CD14-positive monocyte (primary cell): ENCODE measurements at regions not wholly inside any gene's neighbourhood (a gene's known extent, or its start where the extent isn't known, plus 50 kb on each side); places are given as distances from the start of the nearest gene placed in this dataset.

ENCODE experiments used
- DNase-seq, 3 donors: peaks; one replicate each; pipeline ENCODE4 v3.0.0-alpha.2; 2011 to 2022
- H2AFZ ChIP-seq: 2 replicates; pipeline ENCODE4 v1.6.0; 2012; ENCODE audit warnings: mild to moderate bottlenecking, low read depth, low read length, inconsistent platforms; ENCODE audit not compliant: insufficient read depth, poor library complexity, severe bottlenecking
- H3K27ac ChIP-seq, 2 donors: 1 replicate in 1 of 2; 2 replicates in 1 of 2; pipeline ENCODE4 v1.5.1; 2012 to 2013; ENCODE audit warnings: low read length in 2 of 2, control low read depth in 1 of 2, inconsistent platforms in 1 of 2, low read depth in 1 of 2, mild to moderate bottlenecking in 1 of 2
- H3K27me3 ChIP-seq, 2 donors: one replicate each; pipeline versions ENCODE4 v1.6.0 to v1.6.1; 2011 to 2013; ENCODE audit warnings: low read length in 2 of 2; ENCODE audit not compliant: control insufficient read depth in 2 of 2, insufficient read depth in 2 of 2
- H3K36me3 ChIP-seq, 2 donors: replicated peaks in 1 of 2; 1 replicate in 1 of 2; 2 replicates in 1 of 2; pipeline versions ENCODE4 v1.5.1 to v1.6.1; 2012 to 2013; ENCODE audit warnings: low read length in 2 of 2, control low read depth in 1 of 2, inconsistent platforms in 1 of 2, mild to moderate bottlenecking in 1 of 2; ENCODE audit not compliant: insufficient read depth in 2 of 2, control insufficient read depth in 1 of 2
- H3K4me1 ChIP-seq, 2 donors: 1 replicate in 1 of 2; 2 replicates in 1 of 2; pipeline versions ENCODE4 v1.5.1 to v1.6.1; 2012 to 2013; ENCODE audit warnings: low read length in 2 of 2, control low read depth in 1 of 2, inconsistent platforms in 1 of 2, mild to moderate bottlenecking in 1 of 2, moderate library complexity in 1 of 2; ENCODE audit not compliant: insufficient read depth in 2 of 2, control insufficient read depth in 1 of 2
- H3K4me2 ChIP-seq: replicated peaks from 2 replicates; pipeline ENCODE3; 2012; ENCODE audit warnings: low read length, moderate library complexity, mild to moderate bottlenecking; ENCODE audit not compliant: poor library complexity, severe bottlenecking; ENCODE audit errors: extremely low read depth
- H3K4me3 ChIP-seq, 3 experiments: fragments of 200-600 bp in 1 of 3; sonication (generic) in 1 of 3; replicated peaks in 1 of 3; 1 replicate in 2 of 3; 2 replicates in 1 of 3; pipeline ENCODE4 v1.5.1; 2011 to 2013; ENCODE audit warnings: low read length in 3 of 3, mild to moderate bottlenecking in 3 of 3, control low read depth in 2 of 3, low read depth in 2 of 3, inconsistent platforms in 1 of 3, moderate library complexity in 1 of 3
- H3K79me2 ChIP-seq: 2 replicates; pipeline ENCODE4 v1.6.0; 2012; ENCODE audit warnings: mild to moderate bottlenecking, control low read depth, inconsistent platforms, low read length, moderate library complexity; ENCODE audit not compliant: insufficient read depth
- H3K9ac ChIP-seq: 2 replicates; pipeline ENCODE4 v1.6.0; 2017; ENCODE audit warnings: low read length, mild to moderate bottlenecking; ENCODE audit not compliant: insufficient read depth, poor library complexity, severe bottlenecking
- H3K9me3 ChIP-seq, 2 donors: replicated peaks in 1 of 2; 1 replicate in 1 of 2; 2 replicates in 1 of 2; pipeline versions ENCODE4 v1.5.1 to v1.6.1; 2012 to 2013; ENCODE audit warnings: low read length in 2 of 2, control low read depth in 1 of 2; ENCODE audit not compliant: control insufficient read depth in 1 of 2, insufficient read depth in 1 of 2
- H4K20me1 ChIP-seq: 2 replicates; pipeline ENCODE4 v1.6.0; 2012; ENCODE audit warnings: mild to moderate bottlenecking, low read length, control low read depth, moderate library complexity; ENCODE audit not compliant: insufficient read depth
- H3K27ac Mint-ChIP-seq, 7 donors: one replicate each; pipeline ENCODE4 v1.8.0; 2020; ENCODE audit warnings: mild to moderate bottlenecking in 7 of 7, mixed read lengths in 7 of 7, moderate library complexity in 6 of 7, inconsistent platforms in 2 of 7
- H3K27me3 Mint-ChIP-seq, 3 donors: one replicate each; pipeline ENCODE4 v1.8.0; 2021 to 2022; ENCODE audit warnings: low read depth in 3 of 3, mild to moderate bottlenecking in 3 of 3, mixed read lengths in 3 of 3, moderate library complexity in 3 of 3, inconsistent platforms in 1 of 3
- H3K36me3 Mint-ChIP-seq, 2 donors: one replicate each; pipeline ENCODE4 v1.8.0; 2020; ENCODE audit warnings: mixed read lengths in 2 of 2, inconsistent platforms in 1 of 2, mild to moderate bottlenecking in 1 of 2
- H3K4me1 Mint-ChIP-seq: one replicate; pipeline ENCODE4 v1.8.0; 2020; ENCODE audit warnings: mild to moderate bottlenecking, mixed read lengths
- H3K4me3 Mint-ChIP-seq, 2 donors: one replicate each; pipeline ENCODE4 v1.8.0; 2020; ENCODE audit warnings: mild to moderate bottlenecking in 2 of 2, mixed read lengths in 2 of 2, moderate library complexity in 1 of 2
- H3K9me3 Mint-ChIP-seq, 7 donors: one replicate each; pipeline ENCODE4 v1.8.0; 2020 to 2022; ENCODE audit warnings: mixed read lengths in 7 of 7, mild to moderate bottlenecking in 6 of 7, moderate library complexity in 6 of 7, inconsistent platforms in 2 of 7
- CTCF ChIP-seq: fragments of 200-600 bp; IDR thresholded peaks from one replicate; pipeline ENCODE4 v1.8.0; 2022; ENCODE audit warnings: antibody characterized with exemption, mild to moderate bottlenecking
- WGBS: methylation state at CpG from one replicate; pipeline ENCODE4 v1.1.5; 2013; ENCODE audit warnings: missing lambda C conversion rate; ENCODE audit not compliant: insufficient coverage; 5-methylcytosine and 5-hydroxymethylcytosine counted together
- intact Hi-C, 2 donors: fragments of 100-400 bp; cut with micrococcal nuclease; formaldehyde crosslinking; loops; one replicate each; pipeline versions ENCODE4 v1.15.0 to v1.15.1; 2023

GRCh38 chr7:25295387-25295786, 67.1 kb upstream of the NPVF start:
- Histone ChIP-seq H3K9me3 (no peaks in the 10 kb centered on the region), H3K79me2 (no peaks in the 10 kb centered on the region), H3K9ac (no peak overlapping the region), H3K4me3 (no peak overlapping the region), H3K4me1 (no peaks in the 10 kb centered on the region), H4K20me1 (no peaks in the 10 kb centered on the region), H3K27me3 (no peaks in the 10 kb centered on the region), H3K36me3 (no peaks in the 10 kb centered on the region), H2AFZ (no peak overlapping the region), H3K4me2 (no peak overlapping the region), H3K27ac (no peak overlapping the region)
- no peaks in the 10 kb centered on the region for H3K36me3 Mint-ChIP-seq
- no peak overlapping the region for H3K4me3 Mint-ChIP-seq
- intact Hi-C loops = no loop called here
- DNase-seq = no peak
- peaks cover 0 to 2% (median 1%) of the 10 kb centered on the region in 3 donors for H3K27me3 Mint-ChIP-seq
- H3K4me1 Mint-ChIP-seq = no peaks in the 10 kb centered on the region
- peaks cover 0 to 3% (median 0%) of the 10 kb centered on the region in 7 donors for H3K9me3 Mint-ChIP-seq
- no peak for TF ChIP-seq CTCF
- WGBS = no CpG with 5 or more reads among the region's 4 CpGs
- no peak overlapping the region for H3K27ac Mint-ChIP-seq

- WGBS = 100% methylated on average over 1 of the region's 3 CpGs
- DNase-seq = no peak
- H2AFZ ChIP-seq = no peak overlapping the region
- Mint-ChIP-seq H3K36me3 (no peaks in the 10 kb centered on the region), H3K4me1 (no peaks in the 10 kb centered on the region), H3K27me3 (peaks cover 0 to 2% (median 1%) of the 10 kb centered on the region in 3 donors), H3K27ac (no peak overlapping the region), H3K4me3 (no peak overlapping the region), H3K9me3 (peaks cover 0 to 3% (median 0%) of the 10 kb centered on the region in 7 donors)
- H3K27me3 ChIP-seq = no peaks in the 10 kb centered on the region
- no peak overlapping the region for H3K9ac ChIP-seq
- intact Hi-C loops = no loop called here
- no peak overlapping the region for H3K27ac ChIP-seq
- no peak overlapping the region for H3K4me3 ChIP-seq
- no peaks in the 10 kb centered on the region for H3K4me1 ChIP-seq
- H4K20me1 ChIP-seq = no peaks in the 10 kb centered on the region
- no peak overlapping the region for H3K4me2 ChIP-seq
- H3K9me3 ChIP-seq = no peaks in the 10 kb centered on the region
- H3K79me2 ChIP-seq = no peaks in the 10 kb centered on the region
- TF ChIP-seq CTCF = no peak
- no peaks in the 10 kb centered on the region for H3K36me3 ChIP-seq
Measured at GRCh38 chr7:25296086-25296485, 67.8 kb upstream of the NPVF start.
